ENCODE measurements at regions not wholly inside any gene's neighbourhood (a gene's known extent, or its start where the extent isn't known, plus 50 kb on each side); places are given as distances from the start of the nearest gene placed in this dataset.

DNA sequence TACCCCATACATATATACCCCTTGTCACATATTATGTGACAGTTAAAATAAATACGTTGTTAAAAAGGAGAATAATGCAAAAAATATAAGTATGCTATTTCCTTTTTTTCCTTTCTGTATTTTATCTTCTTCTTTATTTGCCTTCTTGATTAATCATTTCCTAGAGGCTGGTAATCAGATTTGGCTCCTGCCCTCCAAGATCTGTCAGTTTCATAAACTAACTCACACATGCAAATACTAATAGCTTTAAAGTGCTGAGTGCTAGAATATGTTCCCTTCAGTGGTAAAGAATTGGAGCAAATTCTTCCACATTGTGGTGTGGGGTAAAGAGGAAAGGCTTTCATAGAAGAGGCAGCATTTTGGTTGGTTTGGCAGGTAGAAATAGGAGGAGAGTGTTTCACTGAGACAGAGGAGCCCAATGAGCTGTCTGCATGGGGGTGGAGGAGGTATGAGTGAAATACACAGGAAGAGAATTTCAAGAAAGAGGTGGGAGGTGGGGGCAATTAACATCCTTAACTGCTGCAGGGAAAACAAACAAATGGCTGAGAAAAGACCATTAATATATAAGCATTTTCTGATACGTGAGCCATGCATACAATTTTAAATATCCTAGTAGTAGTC is 523.9 kb downstream of the BMP2 start:
- no peak overlapping the region for H3K27ac ChIP-seq
- TF ChIP-seq, protein P1, sequence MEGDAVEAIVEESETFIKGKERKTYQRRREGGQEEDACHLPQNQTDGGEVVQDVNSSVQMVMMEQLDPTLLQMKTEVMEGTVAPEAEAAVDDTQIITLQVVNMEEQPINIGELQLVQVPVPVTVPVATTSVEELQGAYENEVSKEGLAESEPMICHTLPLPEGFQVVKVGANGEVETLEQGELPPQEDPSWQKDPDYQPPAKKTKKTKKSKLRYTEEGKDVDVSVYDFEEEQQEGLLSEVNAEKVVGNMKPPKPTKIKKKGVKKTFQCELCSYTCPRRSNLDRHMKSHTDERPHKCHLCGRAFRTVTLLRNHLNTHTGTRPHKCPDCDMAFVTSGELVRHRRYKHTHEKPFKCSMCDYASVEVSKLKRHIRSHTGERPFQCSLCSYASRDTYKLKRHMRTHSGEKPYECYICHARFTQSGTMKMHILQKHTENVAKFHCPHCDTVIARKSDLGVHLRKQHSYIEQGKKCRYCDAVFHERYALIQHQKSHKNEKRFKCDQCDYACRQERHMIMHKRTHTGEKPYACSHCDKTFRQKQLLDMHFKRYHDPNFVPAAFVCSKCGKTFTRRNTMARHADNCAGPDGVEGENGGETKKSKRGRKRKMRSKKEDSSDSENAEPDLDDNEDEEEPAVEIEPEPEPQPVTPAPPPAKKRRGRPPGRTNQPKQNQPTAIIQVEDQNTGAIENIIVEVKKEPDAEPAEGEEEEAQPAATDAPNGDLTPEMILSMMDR (IDR thresholded peaks at IDR 0.05), result no peak
- TF ChIP-seq POLR2A (IDR thresholded peaks at IDR 0.05) (no peak), EP300 (IDR thresholded peaks at IDR 0.05) (no peak)
- no peaks in the 10 kb centered on the region for H3K9me3 ChIP-seq
- 61 to 65% methylated on average over 2 of the region's 2 CpGs for WGBS, 2 donors
- H3K27me3 ChIP-seq, result no peaks in the 10 kb centered on the region
- no peak for DNase-seq (ENCODE audit: low spot score in 2 of 2)
- H3K4me3 ChIP-seq, result no peak overlapping the region
- H3K36me3 ChIP-seq, result no peaks in the 10 kb centered on the region
- H3K4me1 ChIP-seq, result no peaks in the 10 kb centered on the region

DNA sequence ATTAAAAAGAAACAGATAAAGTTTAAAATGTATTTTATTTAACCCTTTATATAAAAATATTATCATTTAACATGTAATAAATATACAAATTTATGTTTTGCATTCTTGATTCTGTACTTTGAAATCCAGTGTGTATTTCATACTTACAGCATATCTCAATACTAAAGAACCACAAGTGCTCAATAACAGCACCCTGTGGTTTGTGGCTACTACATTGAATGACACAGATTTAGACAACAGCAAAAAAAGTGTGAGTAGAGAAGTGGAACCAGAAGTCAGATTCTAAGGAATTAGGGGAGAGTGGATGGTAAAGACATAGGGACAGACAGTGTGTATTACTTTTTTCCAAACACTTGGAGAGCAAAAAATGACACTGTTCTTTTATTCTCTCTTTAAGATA is 524.5 kb downstream of the BMP2 start:
- TF ChIP-seq EP300 (IDR thresholded peaks at IDR 0.05) (no peak), POLR2A (IDR thresholded peaks at IDR 0.05) (no peak)
- TF ChIP-seq, protein P1 (IDR thresholded peaks at IDR 0.05), result no peak
- H3K4me3 ChIP-seq, result no peak overlapping the region
- H3K27ac ChIP-seq, result no peak overlapping the region
- H3K4me1 ChIP-seq, result no peaks in the 10 kb centered on the region
- no peaks in the 10 kb centered on the region for H3K36me3 ChIP-seq
- no peaks in the 10 kb centered on the region for H3K9me3 ChIP-seq
- no peaks in the 10 kb centered on the region for H3K27me3 ChIP-seq
- DNase-seq (ENCODE audit: low spot score in 2 of 2), result no peak

DNA sequence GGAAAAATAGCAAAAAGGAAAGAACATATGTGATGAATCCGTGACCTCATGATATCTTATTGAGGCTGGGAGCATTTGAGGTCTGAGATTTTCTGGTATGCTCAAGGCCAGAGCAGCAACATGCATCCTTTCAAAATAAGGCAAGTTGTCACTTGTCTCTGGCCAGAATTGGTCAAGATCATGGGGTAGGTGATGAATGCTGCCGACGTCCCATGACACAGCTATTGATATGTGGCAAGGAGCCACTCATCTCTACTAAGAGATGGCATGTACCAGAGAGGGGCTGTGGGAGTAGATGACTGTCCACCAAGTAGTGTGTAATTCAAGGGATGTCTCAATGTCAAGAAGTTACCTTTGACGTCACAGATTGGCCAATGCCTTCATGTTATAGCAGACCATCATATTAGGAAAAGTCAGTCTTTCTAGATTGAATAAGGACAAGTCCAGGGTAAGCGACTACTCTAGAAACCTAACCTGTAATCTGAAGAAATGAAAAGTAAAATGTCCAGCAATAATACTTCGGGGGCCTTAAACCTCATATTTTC is 527.4 kb downstream of the BMP2 start:
- 92 to 95% methylated on average over 6 of the region's 6 CpGs for WGBS, 2 donors
- H3K27me3 ChIP-seq, result no peaks in the 10 kb centered on the region
- no peak for DNase-seq (ENCODE audit: low spot score in 2 of 2)
- TF ChIP-seq EP300 (IDR thresholded peaks at IDR 0.05) (no peak), POLR2A (IDR thresholded peaks at IDR 0.05) (no peak)
- TF ChIP-seq, protein P1 (IDR thresholded peaks at IDR 0.05), result no peak
- H3K27ac ChIP-seq, result no peak overlapping the region
- no peak overlapping the region for H3K4me3 ChIP-seq
- no peaks in the 10 kb centered on the region for H3K36me3 ChIP-seq
- no peaks in the 10 kb centered on the region for H3K4me1 ChIP-seq
- H3K9me3 ChIP-seq, result no peaks in the 10 kb centered on the region

DNA sequence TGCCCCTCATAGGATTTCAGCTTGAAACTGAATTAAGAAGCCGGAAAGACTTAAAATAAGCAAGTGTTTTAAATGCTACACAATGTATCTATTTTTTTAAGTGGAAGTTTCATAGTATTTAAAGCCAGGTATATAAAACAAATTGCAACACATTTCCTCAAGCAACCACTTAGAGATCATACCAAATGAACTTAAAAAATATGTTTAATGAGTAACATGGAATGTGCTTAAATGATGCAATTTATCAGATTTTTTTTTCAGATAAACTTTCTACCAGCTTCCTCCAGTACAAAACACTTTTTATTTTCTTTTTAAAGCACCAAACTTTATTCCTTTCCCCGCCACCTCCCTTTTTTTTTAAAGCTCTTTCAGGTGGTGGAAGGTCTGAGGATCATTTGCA is 534.3 kb downstream of the BMP2 start:
- H3K9me3 ChIP-seq, result peaks cover 0 to 4% (median 0%) of the 10 kb centered on the region in 4 donors
- no peak for TF ChIP-seq POLR2A (IDR thresholded peaks at IDR 0.05)
- no peak for TF ChIP-seq EP300 (IDR thresholded peaks at IDR 0.05)
- TF ChIP-seq, protein P1 (IDR thresholded peaks at IDR 0.05), result no peak
- H3K27ac ChIP-seq, result no peak overlapping the region
- H3K4me3 ChIP-seq, result no peak overlapping the region
- H3K36me3 ChIP-seq, result no peaks in the 10 kb centered on the region
- H3K4me1 ChIP-seq, result no peaks in the 10 kb centered on the region
- DNase-seq (ENCODE audit: low spot score in 2 of 2), result no peak
- WGBS, 2 donors, result 81 to 90% methylated on average over 2 of the region's 2 CpGs
- no peaks in the 10 kb centered on the region for H3K27me3 ChIP-seq

DNA sequence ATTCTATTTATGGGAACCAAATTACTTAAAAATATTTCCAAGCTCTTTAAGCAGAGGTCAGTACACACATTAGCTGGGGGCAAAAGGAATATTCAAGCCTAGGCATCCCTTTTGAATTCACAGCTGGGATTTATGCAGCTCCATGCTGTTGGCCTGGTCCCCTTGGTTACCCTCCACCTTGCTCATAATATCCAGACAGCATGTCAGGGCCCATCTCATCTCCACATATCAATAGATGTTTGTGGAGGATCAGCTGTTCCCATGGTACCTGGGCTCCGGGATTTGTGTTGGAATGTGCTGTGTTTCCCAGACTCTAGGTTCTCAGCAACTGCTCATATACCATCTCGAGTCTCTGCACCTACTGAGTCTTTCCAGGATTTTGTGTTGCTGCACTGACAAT is 534.8 kb downstream of the BMP2 start:
- no peaks in the 10 kb centered on the region for H3K36me3 ChIP-seq
- 54 to 63% methylated on average over 2 of the region's 2 CpGs for whole genome bisulfite sequencing, 2 donors
- H3K9me3 ChIP-seq, result peaks cover 0 to 4% (median 0%) of the 10 kb centered on the region in 4 donors
- H3K4me1 ChIP-seq, result no peaks in the 10 kb centered on the region
- no peak overlapping the region for H3K4me3 ChIP-seq
- DNase-seq (ENCODE audit: low spot score in 2 of 2), result no peak
- H3K27me3 ChIP-seq, result no peaks in the 10 kb centered on the region
- no peak for TF ChIP-seq EP300 (IDR thresholded peaks at IDR 0.05)
- no peak for TF ChIP-seq POLR2A (IDR thresholded peaks at IDR 0.05)
- TF ChIP-seq, protein P1 (IDR thresholded peaks at IDR 0.05), result no peak
- no peak overlapping the region for H3K27ac ChIP-seq

Data from tibial nerve (tissue), 4 donors.